Mesendoderm (in vitro differentiated cells): ENCODE measurements at regions not wholly inside any gene's neighbourhood (a gene's known extent, or its start where the extent isn't known, plus 50 kb on each side); places are given as distances from the start of the nearest gene placed in this dataset.

Source experiments
- DNase-seq: peaks from one replicate; pipeline ENCODE4 v3.0.0; 2013
- H2AK5ac ChIP-seq: 2 replicates; pipeline ENCODE4 v1.6.1; 2013; ENCODE audit warnings: low read length, inconsistent platforms
- H2BK120ac ChIP-seq: 2 replicates; pipeline ENCODE4 v1.6.1; 2013; ENCODE audit warnings: low read depth, mild to moderate bottlenecking, low read length, moderate library complexity, mixed read lengths
- H2BK15ac ChIP-seq: replicated peaks from 2 replicates; pipeline ENCODE4 v1.6.1; 2013; ENCODE audit warnings: low read depth, mild to moderate bottlenecking, moderate library complexity
- H2BK5ac ChIP-seq: 2 replicates; pipeline ENCODE4 v1.6.1; 2013; ENCODE audit warnings: low read length, inconsistent platforms
- H3K18ac ChIP-seq: 2 replicates; pipeline ENCODE4 v1.6.1; 2013; ENCODE audit warnings: mild to moderate bottlenecking, low read length, mixed read lengths
- H3K23ac ChIP-seq: one replicate; pipeline ENCODE4 v1.6.1; 2013; ENCODE audit warnings: low read length
- H3K27ac ChIP-seq: 2 replicates; pipeline ENCODE4 v1.5.1; 2013; ENCODE audit warnings: low read depth, mild to moderate bottlenecking, inconsistent platforms, low read length, moderate library complexity
- H3K27me3 ChIP-seq: 2 replicates; pipeline ENCODE4 v1.6.1; 2013; ENCODE audit warnings: low read length, control low read depth, mild to moderate bottlenecking, inconsistent platforms; ENCODE audit not compliant: insufficient read depth, poor library complexity
- H3K36me3 ChIP-seq: 2 replicates; pipeline ENCODE4 v1.6.1; 2013; ENCODE audit warnings: low read length, inconsistent platforms; ENCODE audit not compliant: control insufficient read depth, insufficient read depth
- H3K4ac ChIP-seq: one replicate; pipeline ENCODE4 v1.6.1; 2013; ENCODE audit warnings: low read depth, mild to moderate bottlenecking, low read length, moderate library complexity
- H3K4me1 ChIP-seq: 2 replicates; pipeline ENCODE4 v1.6.1; 2013; ENCODE audit warnings: low read depth, low read length, inconsistent platforms; ENCODE audit not compliant: control insufficient read depth
- H3K4me2 ChIP-seq: 2 replicates; pipeline ENCODE4 v1.6.1; 2013; ENCODE audit warnings: low read length
- H3K4me3 ChIP-seq: 2 replicates; pipeline ENCODE4 v1.5.1; 2013; ENCODE audit warnings: mild to moderate bottlenecking, low read length
- H3K56ac ChIP-seq: one replicate; pipeline ENCODE4 v1.6.1; 2013; ENCODE audit warnings: low read length
- H3K79me1 ChIP-seq: 2 replicates; pipeline ENCODE4 v1.6.1; 2013; ENCODE audit warnings: low read length, inconsistent platforms
- H3K79me2 ChIP-seq: 2 replicates; pipeline ENCODE4 v1.6.1; 2013; ENCODE audit warnings: mild to moderate bottlenecking, low read length; ENCODE audit not compliant: control insufficient read depth, insufficient read depth
- H3K9ac ChIP-seq: 2 replicates; pipeline ENCODE4 v1.6.1; 2013; ENCODE audit warnings: low read length, inconsistent platforms
- H4K5ac ChIP-seq: one replicate; pipeline ENCODE4 v1.6.1; 2013; ENCODE audit warnings: low read length
- H4K8ac ChIP-seq: one replicate; pipeline ENCODE4 v1.6.1; 2013; ENCODE audit warnings: low read depth, mild to moderate bottlenecking, control low read depth, low read length, moderate library complexity
- WGBS: extraction: QIAGEN DNeasy Blood & Tissue Kit; methylation state at CpG from one replicate; pipeline ENCODE4 v1.1.7; 2013; ENCODE audit warnings: low lambda C conversion rate, missing lambda C conversion rate; ENCODE audit not compliant: insufficient coverage; ENCODE audit errors: extremely low coverage; 5-methylcytosine and 5-hydroxymethylcytosine counted together

DNA sequence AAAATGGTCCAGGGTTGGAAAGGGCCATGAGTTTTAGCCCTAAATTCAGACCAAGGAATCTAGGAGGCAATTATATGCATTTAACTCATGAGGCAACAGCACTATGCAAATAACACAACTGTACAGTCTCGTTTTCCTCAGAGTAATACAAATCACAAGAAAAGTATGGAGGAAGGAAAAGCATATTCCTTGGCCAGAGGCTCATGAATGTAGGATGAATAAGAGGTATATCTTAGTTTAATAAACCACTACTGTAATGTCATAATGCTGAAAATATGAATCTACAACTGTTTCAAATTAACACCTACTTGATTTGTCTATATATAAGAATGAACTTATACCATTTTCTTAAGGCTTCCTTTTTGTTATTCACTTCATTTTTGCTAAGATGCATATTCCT, 252.5 kb upstream of the TANK start:
- H3K23ac ChIP-seq = no peak overlapping the region
- H2AK5ac ChIP-seq = no peak overlapping the region
- H2BK5ac ChIP-seq = no peak overlapping the region
- no peak overlapping the region for H2BK120ac ChIP-seq
- no peak for DNase-seq
- no peak overlapping the region for H2BK15ac ChIP-seq
- no peak overlapping the region for H4K8ac ChIP-seq
- no CpG with 5 or more reads among the region's 1 CpG for WGBS
- H3K4ac ChIP-seq = no peak overlapping the region
- no peak overlapping the region for H3K27ac ChIP-seq
- H3K79me2 ChIP-seq = no peaks in the 10 kb centered on the region
- H3K4me1 ChIP-seq = no peaks in the 10 kb centered on the region
- H3K18ac ChIP-seq = no peak overlapping the region
- H3K9ac ChIP-seq = no peak overlapping the region
- no peaks in the 10 kb centered on the region for H3K27me3 ChIP-seq
- H4K5ac ChIP-seq = no peak overlapping the region
- no peaks in the 10 kb centered on the region for H3K36me3 ChIP-seq
- no peak overlapping the region for H3K4me2 ChIP-seq
- no peak overlapping the region for H3K4me3 ChIP-seq
- no peak overlapping the region for H3K56ac ChIP-seq
- no peaks in the 10 kb centered on the region for H3K79me1 ChIP-seq

DNA sequence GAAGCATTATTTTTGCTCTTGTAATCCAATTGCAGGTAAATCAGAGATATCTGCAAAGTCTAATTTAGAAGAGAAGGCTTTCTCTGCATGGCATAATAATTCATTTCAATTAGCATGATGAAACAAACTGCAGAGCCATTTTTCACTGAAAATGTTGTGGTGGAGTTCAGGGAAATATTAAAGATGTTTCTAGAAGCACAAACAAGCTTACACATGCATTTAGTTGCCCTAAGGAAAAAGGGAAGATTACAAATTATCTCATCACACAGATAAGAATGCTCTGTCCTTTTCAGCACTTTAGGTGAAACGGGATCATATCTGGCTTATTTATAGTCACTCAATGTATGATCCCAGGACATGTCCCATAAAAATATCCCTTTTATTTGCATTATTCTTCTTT, 252.1 kb upstream of the TANK start:
- DNase-seq = no peak
- H3K27me3 ChIP-seq = no peaks in the 10 kb centered on the region
- no peaks in the 10 kb centered on the region for H3K36me3 ChIP-seq
- H3K23ac ChIP-seq = no peak overlapping the region
- H2BK120ac ChIP-seq = no peak overlapping the region
- no peak overlapping the region for H3K9ac ChIP-seq
- no peak overlapping the region for H3K18ac ChIP-seq
- H2BK5ac ChIP-seq = no peak overlapping the region
- no peak overlapping the region for H3K56ac ChIP-seq
- no peak overlapping the region for H2BK15ac ChIP-seq
- H4K5ac ChIP-seq = no peak overlapping the region
- no peaks in the 10 kb centered on the region for H3K79me2 ChIP-seq
- no peaks in the 10 kb centered on the region for H3K4me1 ChIP-seq
- no peak overlapping the region for H3K4me2 ChIP-seq
- H4K8ac ChIP-seq = no peak overlapping the region
- H3K79me1 ChIP-seq = no peaks in the 10 kb centered on the region
- no peak overlapping the region for H3K4ac ChIP-seq
- H2AK5ac ChIP-seq = no peak overlapping the region
- WGBS = no CpG with 5 or more reads among the region's 1 CpG
- no peak overlapping the region for H3K27ac ChIP-seq
- H3K4me3 ChIP-seq = no peak overlapping the region

DNA sequence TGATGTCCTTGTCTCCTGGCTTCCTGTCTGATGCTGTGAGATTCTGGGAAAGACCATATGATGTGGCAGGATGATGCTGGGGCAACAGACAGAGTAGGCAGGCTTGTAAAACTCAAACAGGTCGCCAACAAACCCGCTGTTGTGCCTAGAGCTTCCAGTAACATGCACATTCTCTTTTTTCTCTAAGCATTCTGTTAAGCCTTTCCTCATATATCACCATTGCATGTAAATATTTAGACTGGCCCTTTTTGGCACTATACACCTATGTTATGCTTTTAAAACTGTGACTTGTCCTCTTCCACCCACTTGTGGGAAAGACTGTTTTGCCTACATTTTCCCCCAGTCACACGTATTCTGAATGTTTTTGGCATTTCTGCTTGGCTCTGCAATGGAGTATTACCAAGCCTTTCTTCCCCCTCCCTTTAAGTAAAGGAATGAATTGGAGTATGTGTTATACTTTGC, 250.4 kb upstream of the TANK start:
- Histone ChIP-seq H3K4me2 (no peak overlapping the region), H3K23ac (no peak overlapping the region), H2BK15ac (no peak overlapping the region), H3K79me1 (no peaks in the 10 kb centered on the region), H3K27ac (no peak overlapping the region), H3K4me1 (no peaks in the 10 kb centered on the region), H3K4ac (no peak overlapping the region), H3K18ac (no peak overlapping the region), H3K79me2 (no peaks in the 10 kb centered on the region), H2AK5ac (no peak overlapping the region), H3K4me3 (no peak overlapping the region), H2BK120ac (no peak overlapping the region), H3K27me3 (no peaks in the 10 kb centered on the region), H3K56ac (no peak overlapping the region), H2BK5ac (no peak overlapping the region), H3K36me3 (no peaks in the 10 kb centered on the region), H3K9ac (no peak overlapping the region), H4K8ac (no peak overlapping the region), H4K5ac (no peak overlapping the region)
- no peak for DNase-seq
- WGBS = no CpG with 5 or more reads among the region's 3 CpGs

DNA sequence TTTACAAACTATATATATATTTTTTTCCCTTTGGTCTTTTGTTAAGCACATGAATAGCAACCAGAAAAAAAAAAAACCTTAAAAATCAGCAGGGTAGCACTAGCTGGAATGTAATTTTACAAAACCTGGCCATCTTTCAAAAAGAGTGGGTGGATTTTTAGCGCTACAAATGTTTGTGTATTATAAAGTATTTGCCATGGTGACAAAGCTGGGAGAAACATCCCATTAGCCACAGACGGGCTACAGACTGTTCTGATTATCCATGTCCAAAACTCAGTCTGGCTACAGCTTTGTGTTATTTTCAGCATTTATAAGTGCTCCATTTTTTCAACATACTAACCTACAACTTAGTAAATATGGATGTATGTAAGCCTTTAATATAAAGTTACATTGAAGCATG, 249.5 kb upstream of the TANK start:
- no peak overlapping the region for H2BK120ac ChIP-seq
- no peak overlapping the region for H3K18ac ChIP-seq
- H3K4ac ChIP-seq = no peak overlapping the region
- no peak overlapping the region for H2BK15ac ChIP-seq
- no peak overlapping the region for H3K9ac ChIP-seq
- no peak overlapping the region for H2AK5ac ChIP-seq
- no peak for DNase-seq
- no peak overlapping the region for H3K4me2 ChIP-seq
- H3K79me2 ChIP-seq = no peaks in the 10 kb centered on the region
- H3K27ac ChIP-seq = no peak overlapping the region
- H4K5ac ChIP-seq = no peak overlapping the region
- H4K8ac ChIP-seq = no peak overlapping the region
- no peaks in the 10 kb centered on the region for H3K36me3 ChIP-seq
- no peak overlapping the region for H2BK5ac ChIP-seq
- H3K4me3 ChIP-seq = no peak overlapping the region
- no peaks in the 10 kb centered on the region for H3K4me1 ChIP-seq
- H3K23ac ChIP-seq = no peak overlapping the region
- no peak overlapping the region for H3K56ac ChIP-seq
- WGBS = no CpG with 5 or more reads among the region's 2 CpGs
- H3K79me1 ChIP-seq = no peaks in the 10 kb centered on the region
- H3K27me3 ChIP-seq = no peaks in the 10 kb centered on the region

DNA sequence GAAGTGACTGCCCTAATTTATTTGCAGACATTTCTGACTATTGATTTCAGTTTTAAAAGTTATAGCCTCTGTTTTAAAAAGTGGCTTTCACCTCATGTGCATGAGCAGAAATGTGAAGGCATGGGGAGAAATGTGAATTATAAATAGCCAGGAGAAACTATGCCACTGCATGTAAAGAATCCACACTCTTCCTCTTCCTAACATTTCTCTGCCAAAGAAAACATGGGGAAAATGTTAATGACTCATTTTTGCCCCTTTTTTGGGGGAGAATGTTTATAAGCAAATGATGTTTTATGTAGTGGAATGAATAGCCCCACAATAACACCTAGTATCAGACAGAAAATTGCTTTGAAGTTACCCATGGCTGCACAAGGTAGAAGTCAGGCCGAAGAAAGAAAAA, 249.0 kb upstream of the TANK start:
- Histone ChIP-seq H3K27me3 (no peaks in the 10 kb centered on the region), H3K4me3 (no peak overlapping the region), H3K56ac (no peak overlapping the region), H3K18ac (no peak overlapping the region), H2AK5ac (no peak overlapping the region), H2BK5ac (no peak overlapping the region), H3K36me3 (no peaks in the 10 kb centered on the region), H4K5ac (no peak overlapping the region), H3K23ac (no peak overlapping the region), H2BK15ac (no peak overlapping the region), H2BK120ac (no peak overlapping the region), H3K4me2 (no peak overlapping the region), H3K4me1 (no peaks in the 10 kb centered on the region), H3K79me2 (no peaks in the 10 kb centered on the region), H3K27ac (no peak overlapping the region), H3K4ac (no peak overlapping the region), H3K79me1 (no peaks in the 10 kb centered on the region), H4K8ac (no peak overlapping the region), H3K9ac (no peak overlapping the region)
- no peak for DNase-seq
- WGBS = no CpG with 5 or more reads among the region's 1 CpG

DNA sequence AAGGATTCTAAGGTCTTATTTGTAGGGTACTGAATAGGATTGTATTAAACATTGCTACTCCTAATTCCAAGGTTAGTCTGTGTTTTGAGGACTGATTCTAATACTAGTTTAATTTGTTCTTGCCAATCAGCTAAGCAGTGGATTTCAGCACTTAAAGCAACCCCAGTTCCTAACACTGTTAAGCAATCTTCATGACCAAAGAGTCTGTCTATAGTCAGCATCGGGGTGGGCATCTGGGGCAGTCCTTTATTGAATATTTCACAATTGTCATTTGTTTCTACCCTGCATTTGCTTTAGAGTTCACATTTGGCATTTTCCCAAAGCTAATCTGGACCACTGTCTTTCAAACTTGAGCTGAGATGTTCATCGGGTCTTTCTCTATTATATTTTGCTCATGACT, 248.0 kb upstream of the TANK start:
- H2AK5ac ChIP-seq = no peak overlapping the region
- no peaks in the 10 kb centered on the region for H3K79me2 ChIP-seq
- H3K79me1 ChIP-seq = no peaks in the 10 kb centered on the region
- no peaks in the 10 kb centered on the region for H3K27me3 ChIP-seq
- DNase-seq = no peak
- no peak overlapping the region for H3K4me2 ChIP-seq
- no peak overlapping the region for H3K23ac ChIP-seq
- no peak overlapping the region for H4K5ac ChIP-seq
- H3K18ac ChIP-seq = no peak overlapping the region
- no peak overlapping the region for H3K4me3 ChIP-seq
- no peak overlapping the region for H2BK5ac ChIP-seq
- no peak overlapping the region for H3K27ac ChIP-seq
- H2BK15ac ChIP-seq = no peak overlapping the region
- no peaks in the 10 kb centered on the region for H3K36me3 ChIP-seq
- no peaks in the 10 kb centered on the region for H3K4me1 ChIP-seq
- H2BK120ac ChIP-seq = no peak overlapping the region
- H3K9ac ChIP-seq = no peak overlapping the region
- WGBS = no CpG with 5 or more reads among the region's 2 CpGs
- H3K4ac ChIP-seq = no peak overlapping the region
- no peak overlapping the region for H3K56ac ChIP-seq
- no peak overlapping the region for H4K8ac ChIP-seq
